ENCODE measurements at regions not wholly inside any gene's neighbourhood (a gene's known extent, or its start where the extent isn't known, plus 50 kb on each side); places are given as distances from the start of the nearest gene placed in this dataset.

DNA sequence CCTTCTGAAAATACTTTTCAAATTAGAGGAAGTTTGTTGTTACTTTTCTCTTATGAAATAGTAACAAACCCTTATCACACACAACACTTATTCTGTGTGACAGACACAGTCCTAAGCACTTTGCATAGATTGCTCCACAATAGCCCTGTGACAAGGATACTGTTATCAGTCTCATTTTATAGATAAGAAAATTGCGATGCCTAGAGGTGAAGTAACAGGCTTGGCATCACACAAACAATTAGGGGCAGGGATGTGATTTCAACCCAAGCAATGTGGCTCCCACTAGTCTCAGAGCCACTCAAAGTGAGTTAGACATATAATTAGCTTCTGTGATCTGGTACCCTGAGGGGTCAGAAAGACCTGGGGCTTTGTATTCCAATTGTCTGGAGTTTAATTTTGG is 339.9 kb downstream of the FBXO8 start:
- Histone ChIP-seq H3K9me3 (ENCODE audit: control insufficient read depth in 2 of 2, insufficient read depth in 1 of 2, low read depth in 1 of 2, low read length in 1 of 2) (no peaks in the 10 kb centered on the region), H3K27ac (ENCODE audit: low read depth in 2 of 2, low read length in 1 of 2) (no peak overlapping the region), H3K36me3 (ENCODE audit: control insufficient read depth in 2 of 2, insufficient read depth in 2 of 2, low read length in 1 of 2) (no peaks in the 10 kb centered on the region), H3K4me1 (ENCODE audit: control insufficient read depth in 2 of 2, insufficient read depth in 2 of 2, low read length in 1 of 2) (no peaks in the 10 kb centered on the region), H3K4me3 (ENCODE audit: low read depth in 1 of 2, low read length in 2 of 2) (no peak overlapping the region), H3K27me3 (ENCODE audit: control insufficient read depth in 1 of 2, insufficient read depth in 2 of 2, low read length in 2 of 2) (no peaks in the 10 kb centered on the region)
- 52 to 63% methylated on average over 1 of the region's 1 CpG for WGBS, 2 donors

DNA sequence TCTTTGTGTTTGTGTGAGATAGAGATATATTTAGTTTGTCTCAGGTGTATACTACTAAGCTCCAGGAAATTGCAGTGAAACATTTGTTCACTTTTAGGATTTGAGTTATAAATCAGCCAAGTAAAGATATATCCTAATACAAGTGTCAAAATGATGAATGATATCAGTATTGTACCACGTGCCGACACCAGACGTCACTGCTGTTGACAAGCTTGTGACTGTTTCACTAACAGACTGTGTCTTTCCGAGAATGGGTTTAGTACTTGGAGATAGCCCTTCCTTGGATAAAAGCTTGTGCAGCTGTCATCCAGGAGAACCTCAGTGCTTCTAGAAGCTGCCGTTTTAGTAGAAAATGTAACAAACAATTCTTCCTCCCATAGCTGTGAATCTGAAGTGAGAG is 343.3 kb downstream of the FBXO8 start:
- WGBS, 2 donors = 20% methylated on average over 5 of the region's 5 CpGs
- no peaks in the 10 kb centered on the region for H3K4me1 ChIP-seq (ENCODE audit: control insufficient read depth in 2 of 2, insufficient read depth in 2 of 2, low read length in 1 of 2)
- H3K36me3 ChIP-seq (ENCODE audit: control insufficient read depth in 2 of 2, insufficient read depth in 2 of 2, low read length in 1 of 2) = no peaks in the 10 kb centered on the region
- no peak overlapping the region for H3K27ac ChIP-seq (ENCODE audit: low read depth in 2 of 2, low read length in 1 of 2)
- H3K4me3 ChIP-seq (ENCODE audit: low read depth in 1 of 2, low read length in 2 of 2) = no peak overlapping the region
- no peaks in the 10 kb centered on the region for H3K27me3 ChIP-seq (ENCODE audit: control insufficient read depth in 1 of 2, insufficient read depth in 2 of 2, low read length in 2 of 2)
- no peaks in the 10 kb centered on the region for H3K9me3 ChIP-seq (ENCODE audit: control insufficient read depth in 2 of 2, insufficient read depth in 1 of 2, low read depth in 1 of 2, low read length in 1 of 2)

GRCh38 chr4:173937631-173938270 is 345.7 kb downstream of the FBXO8 start:
- WGBS, 2 donors = 77 to 84% methylated on average over 2 of the region's 2 CpGs
- Histone ChIP-seq H3K36me3 (ENCODE audit: control insufficient read depth in 2 of 2, insufficient read depth in 2 of 2, low read length in 1 of 2) (no peaks in the 10 kb centered on the region), H3K27me3 (ENCODE audit: control insufficient read depth in 1 of 2, insufficient read depth in 2 of 2, low read length in 2 of 2) (no peaks in the 10 kb centered on the region), H3K9me3 (ENCODE audit: control insufficient read depth in 2 of 2, insufficient read depth in 1 of 2, low read depth in 1 of 2, low read length in 1 of 2) (no peaks in the 10 kb centered on the region), H3K4me1 (ENCODE audit: control insufficient read depth in 2 of 2, insufficient read depth in 2 of 2, low read length in 1 of 2) (no peaks in the 10 kb centered on the region), H3K4me3 (ENCODE audit: low read depth in 1 of 2, low read length in 2 of 2) (no peak overlapping the region), H3K27ac (ENCODE audit: low read depth in 2 of 2, low read length in 1 of 2) (no peak overlapping the region)

DNA sequence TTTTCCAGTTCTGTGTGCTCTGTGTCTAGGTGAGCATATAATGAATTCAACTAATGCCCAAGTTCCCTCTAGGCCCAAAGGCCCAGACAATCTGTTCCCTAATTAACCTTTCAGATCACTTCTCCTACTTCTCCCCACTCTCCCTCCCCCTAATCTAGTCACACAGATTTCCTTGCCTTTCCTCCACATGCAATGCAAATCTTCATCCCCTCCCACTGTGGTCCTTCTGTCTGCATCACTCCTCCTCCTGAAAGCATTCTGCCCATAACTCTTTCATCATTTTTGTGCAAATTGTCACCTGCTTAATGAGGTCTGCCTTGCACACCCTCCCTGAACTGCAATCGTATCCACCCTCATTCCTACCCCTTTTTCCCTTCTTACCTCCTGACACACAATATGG is 346.6 kb downstream of the FBXO8 start:
- Histone ChIP-seq H3K27ac (ENCODE audit: low read depth in 2 of 2, low read length in 1 of 2) (no peak overlapping the region), H3K36me3 (ENCODE audit: control insufficient read depth in 2 of 2, insufficient read depth in 2 of 2, low read length in 1 of 2) (no peaks in the 10 kb centered on the region), H3K27me3 (ENCODE audit: control insufficient read depth in 1 of 2, insufficient read depth in 2 of 2, low read length in 2 of 2) (no peaks in the 10 kb centered on the region), H3K4me1 (ENCODE audit: control insufficient read depth in 2 of 2, insufficient read depth in 2 of 2, low read length in 1 of 2) (no peaks in the 10 kb centered on the region), H3K4me3 (ENCODE audit: low read depth in 1 of 2, low read length in 2 of 2) (no peak overlapping the region), H3K9me3 (ENCODE audit: control insufficient read depth in 2 of 2, insufficient read depth in 1 of 2, low read depth in 1 of 2, low read length in 1 of 2) (no peaks in the 10 kb centered on the region)
- WGBS, 2 donors = 46 to 50% methylated on average over 1 of the region's 1 CpG

GRCh38 chr4:173935622-173936405 is 347.7 kb downstream of the FBXO8 start:
- Histone ChIP-seq H3K27ac (ENCODE audit: low read depth in 2 of 2, low read length in 1 of 2) (no peak overlapping the region), H3K27me3 (ENCODE audit: control insufficient read depth in 1 of 2, insufficient read depth in 2 of 2, low read length in 2 of 2) (no peaks in the 10 kb centered on the region), H3K36me3 (ENCODE audit: control insufficient read depth in 2 of 2, insufficient read depth in 2 of 2, low read length in 1 of 2) (no peaks in the 10 kb centered on the region), H3K4me3 (ENCODE audit: low read depth in 1 of 2, low read length in 2 of 2) (no peak overlapping the region), H3K9me3 (ENCODE audit: control insufficient read depth in 2 of 2, insufficient read depth in 1 of 2, low read depth in 1 of 2, low read length in 1 of 2) (no peaks in the 10 kb centered on the region), H3K4me1 (ENCODE audit: control insufficient read depth in 2 of 2, insufficient read depth in 2 of 2, low read length in 1 of 2) (no peaks in the 10 kb centered on the region)
- 30 to 38% methylated on average over 5 of the region's 5 CpGs for WGBS, 2 donors

DNA sequence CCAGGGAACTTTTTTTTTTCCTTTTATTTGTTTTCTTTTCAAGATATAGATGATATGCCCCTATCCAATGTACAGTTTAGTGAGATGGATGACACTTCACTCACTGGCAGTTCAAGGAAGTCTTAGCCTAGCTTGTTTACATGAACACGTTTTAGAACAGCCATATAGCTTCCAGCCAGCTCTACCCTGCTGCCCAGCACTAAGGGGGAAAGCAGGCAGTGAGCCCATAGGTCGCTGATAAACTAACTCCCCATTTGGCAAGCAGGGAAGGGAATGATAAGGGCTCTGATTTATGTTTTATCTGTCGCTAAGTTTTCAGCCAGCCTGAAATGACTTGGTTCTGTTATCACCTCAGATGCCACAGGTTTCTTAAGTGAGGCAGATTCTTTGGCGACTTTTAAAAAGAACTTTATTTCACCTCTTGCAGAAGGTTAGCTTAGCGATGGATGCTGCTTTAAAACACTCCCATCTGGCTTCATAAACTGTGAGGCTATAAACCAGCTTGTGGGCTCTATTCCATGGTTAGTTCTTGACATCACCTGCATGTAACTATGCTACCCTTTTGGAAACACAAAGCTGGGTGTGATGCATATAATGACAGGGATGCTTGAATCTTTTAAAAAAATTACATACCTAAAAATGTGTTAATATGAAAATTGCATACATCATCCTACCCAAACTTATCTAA is 348.4 kb downstream of the FBXO8 start:
- H3K27me3 ChIP-seq (ENCODE audit: control insufficient read depth in 1 of 2, insufficient read depth in 2 of 2, low read length in 2 of 2) = no peaks in the 10 kb centered on the region
- 13 to 15% methylated on average over 5 of the region's 5 CpGs for WGBS, 2 donors
- no peaks in the 10 kb centered on the region for H3K9me3 ChIP-seq (ENCODE audit: control insufficient read depth in 2 of 2, insufficient read depth in 1 of 2, low read depth in 1 of 2, low read length in 1 of 2)
- no peak overlapping the region for H3K4me3 ChIP-seq (ENCODE audit: low read depth in 1 of 2, low read length in 2 of 2)
- H3K27ac ChIP-seq (ENCODE audit: low read depth in 2 of 2, low read length in 1 of 2) = no peak overlapping the region
- no peaks in the 10 kb centered on the region for H3K36me3 ChIP-seq (ENCODE audit: control insufficient read depth in 2 of 2, insufficient read depth in 2 of 2, low read length in 1 of 2)
- no peaks in the 10 kb centered on the region for H3K4me1 ChIP-seq (ENCODE audit: control insufficient read depth in 2 of 2, insufficient read depth in 2 of 2, low read length in 1 of 2)

DNA sequence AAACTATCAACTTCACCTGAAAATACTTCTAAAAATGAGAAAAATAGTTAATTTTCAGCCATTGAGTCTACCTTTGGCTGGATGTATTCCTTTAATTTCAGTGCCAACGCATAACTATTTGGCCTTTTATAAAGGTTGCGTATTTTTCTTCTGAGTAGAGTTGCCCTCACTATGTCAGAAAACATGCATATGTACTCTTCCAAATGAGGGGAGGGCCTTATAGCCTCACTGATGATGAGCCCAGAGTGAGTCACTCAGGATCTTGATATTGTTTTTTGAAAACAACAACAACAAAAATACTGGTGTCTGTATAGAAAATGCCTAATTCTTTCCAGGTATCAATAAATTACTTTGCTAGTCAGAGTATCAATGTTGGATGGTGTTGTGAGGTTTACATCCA is 349.3 kb downstream of the FBXO8 start:
- 43 to 71% methylated on average over 2 of the region's 2 CpGs for WGBS, 2 donors
- Histone ChIP-seq H3K27ac (ENCODE audit: low read depth in 2 of 2, low read length in 1 of 2) (no peak overlapping the region), H3K36me3 (ENCODE audit: control insufficient read depth in 2 of 2, insufficient read depth in 2 of 2, low read length in 1 of 2) (no peaks in the 10 kb centered on the region), H3K9me3 (ENCODE audit: control insufficient read depth in 2 of 2, insufficient read depth in 1 of 2, low read depth in 1 of 2, low read length in 1 of 2) (no peaks in the 10 kb centered on the region), H3K4me1 (ENCODE audit: control insufficient read depth in 2 of 2, insufficient read depth in 2 of 2, low read length in 1 of 2) (no peaks in the 10 kb centered on the region), H3K27me3 (ENCODE audit: control insufficient read depth in 1 of 2, insufficient read depth in 2 of 2, low read length in 2 of 2) (no peaks in the 10 kb centered on the region), H3K4me3 (ENCODE audit: low read depth in 1 of 2, low read length in 2 of 2) (no peak overlapping the region)

DNA sequence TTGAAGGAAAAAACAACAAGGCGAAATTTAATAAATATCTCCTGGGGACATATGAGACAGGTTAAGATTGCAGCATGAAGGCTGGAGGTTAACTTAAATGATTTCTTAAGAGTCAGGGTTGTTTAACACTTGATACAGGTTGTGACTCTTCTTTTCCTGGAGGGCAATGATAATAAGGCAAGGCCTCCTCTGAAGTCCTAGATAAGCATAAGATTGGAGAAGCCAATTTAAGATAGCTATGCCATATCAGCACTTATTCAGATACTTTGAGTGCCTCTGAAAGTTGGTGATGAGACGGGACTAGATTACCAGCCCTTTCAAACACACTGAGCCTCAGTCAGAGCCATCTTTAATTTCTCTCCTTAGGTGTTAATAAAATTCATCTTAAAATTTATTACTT is 350.8 kb downstream of the FBXO8 start:
- Histone ChIP-seq H3K4me1 (ENCODE audit: control insufficient read depth in 2 of 2, insufficient read depth in 2 of 2, low read length in 1 of 2) (no peaks in the 10 kb centered on the region), H3K9me3 (ENCODE audit: control insufficient read depth in 2 of 2, insufficient read depth in 1 of 2, low read depth in 1 of 2, low read length in 1 of 2) (no peaks in the 10 kb centered on the region), H3K36me3 (ENCODE audit: control insufficient read depth in 2 of 2, insufficient read depth in 2 of 2, low read length in 1 of 2) (no peaks in the 10 kb centered on the region), H3K27ac (ENCODE audit: low read depth in 2 of 2, low read length in 1 of 2) (no peak overlapping the region), H3K27me3 (ENCODE audit: control insufficient read depth in 1 of 2, insufficient read depth in 2 of 2, low read length in 2 of 2) (no peaks in the 10 kb centered on the region), H3K4me3 (ENCODE audit: low read depth in 1 of 2, low read length in 2 of 2) (no peak overlapping the region)
- WGBS, 2 donors = 64 to 86% methylated on average over 2 of the region's 2 CpGs

DNA sequence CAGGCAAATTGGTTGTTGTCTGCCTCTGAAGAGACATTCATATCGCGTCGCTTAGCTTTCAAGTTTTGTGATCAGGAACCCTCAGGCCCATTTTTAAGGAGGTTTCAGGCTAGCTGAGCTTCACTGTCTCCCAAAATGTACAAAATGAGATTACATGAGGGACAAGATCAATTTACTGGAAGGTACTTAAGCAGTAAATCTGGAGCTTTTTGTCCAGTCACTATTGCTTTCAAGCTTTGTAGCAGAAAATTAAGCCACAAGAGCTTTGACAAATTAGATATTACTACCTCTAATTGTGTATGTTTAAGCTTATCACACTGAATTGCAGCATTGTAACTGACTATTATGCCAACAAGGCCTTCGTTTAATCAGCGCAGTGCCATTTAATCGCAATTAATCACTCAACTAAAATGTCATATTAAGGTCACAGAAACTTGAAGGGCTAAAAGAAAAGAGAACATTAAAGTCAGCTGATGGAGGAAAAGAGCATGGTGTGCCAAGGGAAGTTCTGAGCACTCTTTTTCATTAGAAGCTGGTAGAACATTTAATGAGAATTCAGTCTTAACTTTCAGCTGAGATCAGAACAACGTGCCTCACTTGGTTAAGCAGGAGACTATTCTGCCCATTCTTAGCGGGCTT is 353.0 kb downstream of the FBXO8 start:
- Histone ChIP-seq H3K27ac (ENCODE audit: low read depth in 2 of 2, low read length in 1 of 2) (no peak overlapping the region), H3K4me3 (ENCODE audit: low read depth in 1 of 2, low read length in 2 of 2) (no peak overlapping the region), H3K36me3 (ENCODE audit: control insufficient read depth in 2 of 2, insufficient read depth in 2 of 2, low read length in 1 of 2) (no peaks in the 10 kb centered on the region), H3K9me3 (ENCODE audit: control insufficient read depth in 2 of 2, insufficient read depth in 1 of 2, low read depth in 1 of 2, low read length in 1 of 2) (no peaks in the 10 kb centered on the region), H3K27me3 (ENCODE audit: control insufficient read depth in 1 of 2, insufficient read depth in 2 of 2, low read length in 2 of 2) (no peaks in the 10 kb centered on the region), H3K4me1 (ENCODE audit: control insufficient read depth in 2 of 2, insufficient read depth in 2 of 2, low read length in 1 of 2) (no peaks in the 10 kb centered on the region)
- 66 to 69% methylated on average over 8 of the region's 8 CpGs for whole genome bisulfite sequencing, 2 donors
